HuH-7 (cell line): ENCODE measurements at regions not wholly inside any gene's neighbourhood (a gene's known extent, or its start where the extent isn't known, plus 50 kb on each side); places are given as distances from the start of the nearest gene placed in this dataset.

Experiments used
- DNase-seq: peaks from one replicate; pipeline ENCODE4 v3.0.0; 2011; ENCODE audit warnings: low spot score

DNA sequence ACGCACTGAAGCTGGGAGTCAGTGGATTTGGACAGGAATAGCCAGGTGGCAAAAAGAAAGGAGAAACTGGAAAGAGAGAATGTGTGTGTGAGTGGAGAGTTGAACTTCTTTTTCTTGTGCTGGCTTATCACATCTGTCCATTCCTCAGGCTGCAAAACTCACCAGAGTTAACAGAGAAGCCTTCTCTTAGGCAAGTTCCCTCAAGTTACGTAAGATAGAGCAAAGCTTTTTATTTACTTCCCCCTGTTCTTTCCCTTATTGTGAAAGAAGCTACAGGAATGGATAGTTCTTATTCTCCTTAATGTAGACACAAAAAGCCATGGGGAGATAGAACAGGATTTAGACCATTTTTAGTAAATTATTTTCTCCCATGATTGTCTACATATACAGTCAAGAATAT is 188.6 kb downstream of the BMP2 start:
- DNase-seq, result no peak

GRCh38 chr20:6956574-6956973 is 189.1 kb downstream of the BMP2 start:
- DNase-seq, result no peak

DNA sequence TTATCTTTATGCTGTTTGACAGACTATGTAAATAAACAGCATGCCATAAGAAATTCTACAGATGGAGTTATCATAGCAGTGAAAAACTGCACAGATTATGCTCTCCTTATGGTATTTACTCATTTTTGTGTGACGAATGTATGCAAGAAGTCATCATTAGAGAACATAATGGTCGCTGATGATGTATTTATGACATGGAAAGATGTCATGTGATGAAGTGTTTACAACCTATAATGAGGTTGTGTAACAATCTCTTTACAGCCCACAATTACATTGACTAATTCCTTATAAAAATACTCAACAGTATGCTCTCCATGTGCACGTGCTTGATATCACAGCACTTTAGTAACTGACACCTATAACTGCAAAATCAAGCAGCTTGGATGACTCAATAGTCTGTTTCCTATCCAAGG is 192.4 kb downstream of the BMP2 start:
- DNase-seq, result peak; percentile 10

DNA sequence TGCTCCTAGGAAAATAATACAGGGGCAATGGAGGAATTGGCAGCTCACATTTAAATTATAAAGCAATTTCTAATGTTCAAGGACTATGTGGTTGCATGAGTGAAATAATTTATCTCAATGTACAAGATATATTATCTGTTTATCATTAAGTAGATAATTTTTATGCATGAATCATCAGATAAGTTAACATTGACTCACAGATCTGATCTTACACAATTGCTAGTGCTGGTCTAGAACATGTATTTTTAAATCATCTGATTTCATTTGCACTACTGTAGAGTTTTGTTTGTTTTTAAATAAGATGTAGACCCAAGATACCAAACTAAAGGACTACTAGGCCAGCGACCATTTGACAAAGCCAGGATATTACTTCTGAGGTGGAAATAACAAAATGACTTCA is 199.2 kb downstream of the BMP2 start:
- DNase-seq, result no peak

DNA sequence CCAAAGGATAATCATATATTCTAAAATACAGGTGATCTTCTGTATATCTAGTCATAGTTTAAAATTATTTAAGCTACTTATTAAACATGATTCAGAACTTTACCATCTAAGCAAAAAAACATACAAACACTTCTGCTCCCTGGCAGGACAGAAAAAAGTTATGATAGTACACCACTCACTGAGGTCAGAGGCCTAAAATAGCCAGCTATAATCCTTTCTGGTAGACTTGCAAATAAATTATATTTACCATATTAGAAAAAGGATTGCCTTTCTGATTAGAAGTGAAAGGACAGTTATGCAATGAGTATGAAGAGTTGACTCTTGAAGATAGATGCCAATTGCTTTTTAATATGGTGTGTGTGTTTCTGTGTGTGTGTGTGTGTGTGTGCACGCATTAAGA is 207.4 kb downstream of the BMP2 start:
- DNase-seq, result no peak

- no peak for DNase-seq
These were observed 207.8 kb downstream of the BMP2 start for GRCh38 chr20:6975311-6975710.

DNA sequence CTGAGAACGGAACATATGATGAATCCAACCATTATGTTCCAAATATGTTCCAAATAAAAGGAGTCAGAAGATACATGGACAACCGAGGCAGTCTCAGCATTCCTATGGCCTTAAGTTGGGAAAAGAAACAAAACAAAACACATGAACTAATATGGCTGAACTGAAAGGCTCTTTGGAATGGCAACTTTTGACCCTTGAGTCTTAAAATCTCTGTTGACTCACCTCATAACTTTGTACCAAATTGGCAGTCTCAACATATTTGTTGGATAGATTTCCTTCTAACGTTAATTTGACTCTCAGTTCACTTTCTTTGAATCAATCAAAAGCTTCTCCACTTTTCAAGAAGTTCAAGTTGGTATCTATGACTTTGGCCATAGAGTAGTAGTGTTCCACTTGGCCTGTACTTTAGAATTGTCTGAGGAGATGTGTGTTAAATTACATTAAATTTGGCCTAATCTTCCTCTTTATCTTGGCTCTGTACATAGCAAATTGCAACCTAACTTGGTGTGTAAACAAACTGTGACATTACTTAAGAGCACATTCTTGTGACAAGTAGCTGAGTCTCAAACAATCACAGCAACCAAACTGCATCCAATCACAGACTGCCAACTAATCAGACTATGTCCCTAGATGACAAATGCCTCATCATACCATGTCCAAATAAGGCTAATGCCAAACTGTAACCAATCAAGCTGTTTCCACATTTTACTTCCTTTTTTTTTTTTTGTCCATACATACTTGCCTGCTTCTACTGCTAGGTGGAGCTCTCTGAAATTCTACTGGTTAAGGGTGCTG is 208.8 kb downstream of the BMP2 start:
- peak; percentile 23 for DNase-seq

DNA sequence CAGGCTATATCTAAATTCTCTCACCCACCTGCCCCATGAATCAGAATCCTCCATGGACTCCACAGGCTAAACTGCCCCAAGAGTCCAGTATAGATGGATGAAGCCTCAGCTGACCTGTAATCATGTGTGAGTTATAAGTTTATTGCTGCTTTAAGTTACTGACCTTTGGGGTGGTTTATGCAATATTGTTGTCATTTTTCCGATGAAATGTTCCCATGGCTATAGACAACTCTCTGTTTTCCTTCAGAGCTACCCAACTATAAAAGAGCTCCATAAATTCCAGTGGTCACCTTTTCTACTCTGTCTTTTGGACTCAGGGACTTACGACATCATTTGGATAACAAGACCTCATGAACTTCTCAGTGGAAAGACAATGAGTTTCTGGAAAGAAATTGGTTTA is 212.1 kb downstream of the BMP2 start:
- DNase-seq, result no peak

GRCh38 chr20:6993011-6993410 is 225.5 kb downstream of the BMP2 start:
- no peak for DNase-seq

- DNase-seq, result no peak
These were observed 226.0 kb downstream of the BMP2 start for GRCh38 chr20:6993511-6993910.

- DNase-seq, result peak; percentile 16
These were observed 227.0 kb downstream of the BMP2 start for GRCh38 chr20:6994452-6994851.

DNA sequence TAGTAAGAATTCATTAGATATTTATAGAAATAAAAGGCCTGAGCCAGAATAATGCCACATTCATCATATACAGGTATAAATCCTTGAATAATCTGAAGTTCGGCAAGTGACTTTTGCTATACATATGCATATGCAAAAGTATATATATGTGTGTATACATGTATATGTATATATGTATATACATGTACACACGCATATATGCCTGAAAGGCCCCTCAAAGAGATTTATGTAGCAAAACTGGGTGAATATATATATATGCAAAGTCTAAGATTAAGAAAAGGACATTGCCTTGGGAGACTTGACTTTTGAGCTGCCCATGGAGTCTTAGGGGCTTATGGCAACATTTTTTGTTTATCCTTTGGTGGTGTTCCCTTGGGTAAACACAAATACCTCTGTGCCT is 231.4 kb downstream of the BMP2 start:
- no peak for DNase-seq

- no peak for DNase-seq
These were observed 231.9 kb downstream of the BMP2 start for GRCh38 chr20:6999381-6999780.

GRCh38 chr20:7003598-7003997 is 236.1 kb downstream of the BMP2 start:
- DNase-seq, result no peak

GRCh38 chr20:7004801-7005200 is 237.3 kb downstream of the BMP2 start:
- DNase-seq, result no peak

DNA sequence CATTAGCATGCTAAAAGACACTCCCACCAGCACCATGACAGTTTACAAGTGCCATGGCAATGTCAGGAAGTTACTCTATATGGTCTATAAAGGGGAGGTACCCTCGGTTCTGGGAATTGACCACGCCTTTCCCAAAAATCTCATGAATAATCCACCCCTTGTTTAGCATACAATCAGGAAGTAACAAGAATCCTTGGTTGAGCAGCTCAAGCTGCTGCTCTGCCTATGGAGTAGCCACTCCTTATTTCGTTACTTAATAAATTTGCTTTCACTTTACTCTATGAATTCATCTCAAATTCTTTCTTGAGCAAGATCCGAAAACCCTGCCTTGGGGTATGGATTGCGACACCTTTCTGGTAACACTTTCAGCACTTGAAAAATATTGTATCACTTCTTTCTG is 243.0 kb downstream of the BMP2 start:
- no peak for DNase-seq

- no peak for DNase-seq
These were observed 247.8 kb downstream of the BMP2 start for GRCh38 chr20:7015257-7015656.

- no peak for DNase-seq
These were observed 255.1 kb downstream of the BMP2 start for GRCh38 chr20:7022597-7022996.

DNA sequence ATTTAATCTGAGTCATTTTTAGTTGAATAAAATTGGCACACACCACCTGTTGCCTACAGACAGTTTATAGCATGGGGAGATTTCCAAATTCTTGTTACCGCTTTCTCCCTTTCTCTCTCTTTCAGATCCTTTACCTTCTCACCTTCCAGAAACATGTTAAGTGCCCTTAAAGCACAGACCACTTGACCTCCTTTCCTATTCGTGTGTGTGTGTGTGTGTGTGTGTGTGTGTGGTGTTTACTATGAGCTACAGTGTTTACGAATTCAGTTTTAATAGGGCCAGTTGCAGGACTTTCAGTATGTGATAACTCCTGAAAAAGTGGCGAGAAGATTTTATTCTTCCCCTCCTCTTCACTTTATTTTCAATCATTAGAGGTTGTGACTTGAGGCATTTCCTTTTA is 258.1 kb downstream of the BMP2 start:
- no peak for DNase-seq

GRCh38 chr20:7029019-7029418 is 261.5 kb downstream of the BMP2 start:
- no peak for DNase-seq

DNA sequence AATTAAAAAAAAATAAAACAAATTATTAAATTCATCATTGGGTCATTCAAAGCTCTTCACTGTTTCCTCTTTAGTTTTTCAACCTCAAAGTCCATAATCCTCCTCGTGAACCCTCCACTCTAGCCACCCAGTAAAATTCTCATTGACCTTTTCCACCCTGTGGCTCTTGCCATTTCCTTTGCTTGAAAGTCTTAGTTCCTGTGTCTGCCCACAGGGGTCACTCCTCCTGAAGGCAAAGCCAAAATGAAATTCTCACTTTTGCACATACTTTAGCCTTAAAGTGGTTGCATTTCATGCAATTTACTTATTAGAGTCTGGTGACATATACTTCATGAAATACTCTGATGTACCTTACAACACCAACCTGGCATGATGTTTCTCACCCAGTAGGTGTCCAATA is 263.7 kb downstream of the BMP2 start:
- DNase-seq, result peak; percentile 21

DNA sequence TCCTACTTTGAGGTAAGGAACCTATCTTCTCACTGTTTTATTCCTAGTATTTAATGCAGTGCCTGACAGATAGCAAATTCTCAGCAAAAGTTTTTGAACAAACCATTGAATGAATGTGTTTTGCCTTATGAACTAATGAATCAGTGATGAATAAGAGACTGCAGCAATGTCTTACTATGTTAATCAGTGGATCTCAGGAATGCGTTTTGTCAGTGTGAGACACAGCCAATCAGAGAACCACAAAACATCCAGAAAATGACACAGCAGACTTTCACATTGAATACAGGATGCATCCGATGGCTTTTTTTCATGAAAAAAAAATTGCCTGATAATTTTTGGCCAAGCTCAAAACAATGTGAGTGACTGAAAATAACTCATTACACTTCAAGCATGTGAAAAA is 270.5 kb downstream of the BMP2 start:
- no peak for DNase-seq

- DNase-seq, result no peak
These were observed 290.1 kb downstream of the BMP2 start for GRCh38 chr20:7057611-7058010.

DNA sequence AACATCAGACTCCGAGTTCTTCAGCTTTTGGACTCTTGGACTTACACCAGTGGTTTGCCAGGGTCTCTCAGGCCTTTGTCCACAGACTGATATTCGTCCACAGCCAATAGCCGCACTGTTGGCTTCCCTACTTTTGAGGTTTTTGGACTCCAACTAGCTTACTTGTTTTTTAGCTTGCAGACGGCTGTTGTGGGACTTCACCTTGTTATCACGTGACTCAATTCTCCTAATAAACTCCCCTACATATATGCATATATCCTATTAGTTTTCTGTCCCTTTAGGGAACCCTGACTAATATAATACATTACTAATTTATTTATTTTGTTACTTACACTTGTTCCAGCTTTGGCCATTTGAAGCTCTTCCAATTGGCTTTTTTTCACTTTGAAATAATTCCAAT is 311.3 kb downstream of the BMP2 start:
- no peak for DNase-seq
